OCI-LY1 (cell line): ENCODE measurements at regions not wholly inside any gene's neighbourhood (a gene's known extent, or its start where the extent isn't known, plus 50 kb on each side); places are given as distances from the start of the nearest gene placed in this dataset.

Experiments used
- EZH2 ChIP-seq: fragments of 200-600 bp; sonication (generic), shearing (Covaris generic); IDR thresholded peaks from 2 replicates; pipeline ENCODE4 v1.8.0; 2017; ENCODE audit warnings: borderline replicate concordance, mixed run types, mild to moderate bottlenecking, antibody characterized with exemption, low read length, moderate library complexity, mixed read lengths
- TF ChIP-seq, protein P1 (sequence below): fragments of 200-600 bp; sonication (generic), shearing (Covaris generic); IDR thresholded peaks from 2 replicates; pipeline ENCODE4 v1.5.1; 2017; ENCODE audit warnings: mild to moderate bottlenecking, antibody characterized with exemption, low read length, moderate library complexity, mixed read lengths

DNA sequence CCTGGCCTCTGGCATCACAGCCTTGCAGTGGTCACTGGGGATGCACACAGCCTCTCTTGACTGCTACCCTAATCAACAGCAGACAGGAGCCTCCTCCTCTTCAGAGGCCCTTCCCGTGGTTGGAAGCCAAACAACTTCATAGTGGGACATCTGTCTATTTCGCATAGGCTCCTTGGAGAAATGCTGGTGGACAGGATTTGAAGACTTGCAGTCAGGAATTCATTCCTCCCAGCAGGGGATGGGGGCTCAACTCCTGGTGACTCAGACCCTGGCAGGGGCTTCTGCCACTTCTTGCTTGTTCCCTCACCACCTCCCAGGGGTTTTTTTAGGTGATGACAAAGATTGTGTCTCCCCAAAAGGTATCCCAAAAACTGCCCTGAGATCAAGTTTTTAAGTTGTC is 191.7 kb upstream of the CAMK1G start:
- TF ChIP-seq, protein P1, sequence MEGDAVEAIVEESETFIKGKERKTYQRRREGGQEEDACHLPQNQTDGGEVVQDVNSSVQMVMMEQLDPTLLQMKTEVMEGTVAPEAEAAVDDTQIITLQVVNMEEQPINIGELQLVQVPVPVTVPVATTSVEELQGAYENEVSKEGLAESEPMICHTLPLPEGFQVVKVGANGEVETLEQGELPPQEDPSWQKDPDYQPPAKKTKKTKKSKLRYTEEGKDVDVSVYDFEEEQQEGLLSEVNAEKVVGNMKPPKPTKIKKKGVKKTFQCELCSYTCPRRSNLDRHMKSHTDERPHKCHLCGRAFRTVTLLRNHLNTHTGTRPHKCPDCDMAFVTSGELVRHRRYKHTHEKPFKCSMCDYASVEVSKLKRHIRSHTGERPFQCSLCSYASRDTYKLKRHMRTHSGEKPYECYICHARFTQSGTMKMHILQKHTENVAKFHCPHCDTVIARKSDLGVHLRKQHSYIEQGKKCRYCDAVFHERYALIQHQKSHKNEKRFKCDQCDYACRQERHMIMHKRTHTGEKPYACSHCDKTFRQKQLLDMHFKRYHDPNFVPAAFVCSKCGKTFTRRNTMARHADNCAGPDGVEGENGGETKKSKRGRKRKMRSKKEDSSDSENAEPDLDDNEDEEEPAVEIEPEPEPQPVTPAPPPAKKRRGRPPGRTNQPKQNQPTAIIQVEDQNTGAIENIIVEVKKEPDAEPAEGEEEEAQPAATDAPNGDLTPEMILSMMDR, result no peak
- TF ChIP-seq EZH2, result no peak
